ENCODE measurements at regions not wholly inside any gene's neighbourhood (a gene's known extent, or its start where the extent isn't known, plus 50 kb on each side); places are given as distances from the start of the nearest gene placed in this dataset.
"Not testable (repeated sequence)": the region's sequence is repeated elsewhere in the genome, so short reads cannot be mapped to it uniquely, and the experiment has no call there.

- in situ Hi-C loops (cut with HindIII; ENCODE audit: low pct_ligation_motif_present, low pct_unique_long_range_greater_than_20kb, low sequenced_read_pairs), result no loop called here
- no peak for DNase-seq
Observed at GRCh38 chr1:58836408-58836807, 52.6 kb upstream of the JUN start.

GRCh38 chr1:58837886-58838285, 54.0 kb upstream of the JUN start:
- in situ Hi-C loops (cut with HindIII; ENCODE audit: low pct_ligation_motif_present, low pct_unique_long_range_greater_than_20kb, low sequenced_read_pairs), result no loop called here
- no peak for DNase-seq

- no peak for DNase-seq
- in situ Hi-C loops (cut with HindIII; ENCODE audit: low pct_ligation_motif_present, low pct_unique_long_range_greater_than_20kb, low sequenced_read_pairs), result no loop called here
Observed at GRCh38 chr1:58839147-58839795, 55.4 kb upstream of the JUN start.

- in situ Hi-C loops (cut with HindIII; ENCODE audit: low pct_ligation_motif_present, low pct_unique_long_range_greater_than_20kb, low sequenced_read_pairs), result no loop called here
- no peak for DNase-seq
Observed at GRCh38 chr1:58839846-58840835, 56.3 kb upstream of the JUN start.

GRCh38 chr1:58841455-58841854, 57.6 kb upstream of the JUN start:
- in situ Hi-C loops (cut with HindIII; ENCODE audit: low pct_ligation_motif_present, low pct_unique_long_range_greater_than_20kb, low sequenced_read_pairs), result no loop called here
- peak; percentile 23 for DNase-seq

GRCh38 chr1:58842941-58843340, 59.1 kb upstream of the JUN start:
- DNase-seq, result no peak
- in situ Hi-C loops (cut with HindIII; ENCODE audit: low pct_ligation_motif_present, low pct_unique_long_range_greater_than_20kb, low sequenced_read_pairs), result no loop called here

GRCh38 chr1:58844176-58844575, 60.3 kb upstream of the JUN start:
- no peak for DNase-seq

GRCh38 chr1:58845942-58846341, 62.1 kb upstream of the JUN start:
- in situ Hi-C loops (cut with HindIII; ENCODE audit: low pct_ligation_motif_present, low pct_unique_long_range_greater_than_20kb, low sequenced_read_pairs), result no loop called here
- no peak for DNase-seq

More at GRCh38 chr1:58844176-58844575, 60.3 kb upstream of the JUN start:
- in situ Hi-C loops (cut with HindIII; ENCODE audit: low pct_ligation_motif_present, low pct_unique_long_range_greater_than_20kb, low sequenced_read_pairs), result no loop called here

- peak; percentile 96 for DNase-seq
- in situ Hi-C loops (cut with HindIII; ENCODE audit: low pct_ligation_motif_present, low pct_unique_long_range_greater_than_20kb, low sequenced_read_pairs), result no loop called here
Observed at GRCh38 chr1:58848818-58849411, 65.1 kb upstream of the JUN start.

- in situ Hi-C loops (cut with HindIII; ENCODE audit: low pct_ligation_motif_present, low pct_unique_long_range_greater_than_20kb, low sequenced_read_pairs), result no loop called here
- DNase-seq, result no peak
Observed at GRCh38 chr1:58849551-58849950, 65.7 kb upstream of the JUN start.

- in situ Hi-C loops (cut with HindIII; ENCODE audit: low pct_ligation_motif_present, low pct_unique_long_range_greater_than_20kb, low sequenced_read_pairs), result no loop called here
Observed at GRCh38 chr1:58850636-58851035, 66.8 kb upstream of the JUN start.

GRCh38 chr1:58852731-58853485, 69.1 kb upstream of the JUN start:
- no peak for DNase-seq
- in situ Hi-C loops (cut with HindIII; ENCODE audit: low pct_ligation_motif_present, low pct_unique_long_range_greater_than_20kb, low sequenced_read_pairs), result no loop called here

More at GRCh38 chr1:58850636-58851035, 66.8 kb upstream of the JUN start:
- DNase-seq, result no peak

GRCh38 chr1:58854576-58854975, 70.7 kb upstream of the JUN start:
- in situ Hi-C loops (cut with HindIII; ENCODE audit: low pct_ligation_motif_present, low pct_unique_long_range_greater_than_20kb, low sequenced_read_pairs), result no loop called here
- DNase-seq, result no peak

GRCh38 chr1:58855274-58856165, 71.7 kb upstream of the JUN start:
- no peak for DNase-seq
- in situ Hi-C loops (cut with HindIII; ENCODE audit: low pct_ligation_motif_present, low pct_unique_long_range_greater_than_20kb, low sequenced_read_pairs), result no loop called here

GRCh38 chr1:58856281-58856680, 72.4 kb upstream of the JUN start:
- in situ Hi-C loops (cut with HindIII; ENCODE audit: low pct_ligation_motif_present, low pct_unique_long_range_greater_than_20kb, low sequenced_read_pairs); DNase-seq: not testable (repeated sequence)

GRCh38 chr1:58857680-58858673, 74.1 kb upstream of the JUN start:
- in situ Hi-C loops (cut with HindIII; ENCODE audit: low pct_ligation_motif_present, low pct_unique_long_range_greater_than_20kb, low sequenced_read_pairs), result no loop called here

More at GRCh38 chr1:58857680-58858673, 74.1 kb upstream of the JUN start:
- no peak for DNase-seq
